GM12873 (cell line): ENCODE measurements at regions not wholly inside any gene's neighbourhood (a gene's known extent, or its start where the extent isn't known, plus 50 kb on each side); places are given as distances from the start of the nearest gene placed in this dataset.

Experiments
- CTCF ChIP-seq: IDR thresholded peaks from 2 replicates; pipeline ENCODE4 v1.5.1; 2012; ENCODE audit warnings: low read depth, mild to moderate bottlenecking, moderate library complexity, low read length, control low read depth; ENCODE audit not compliant: insufficient read depth; ENCODE audit errors: missing control alignments

GRCh38 chr12:58539295-58539694, 381.0 kb downstream of the LRIG3 start:
- TF ChIP-seq CTCF, result no peak

GRCh38 chr12:58540480-58541299, 379.6 kb downstream of the LRIG3 start:
- peak; percentile 68 for TF ChIP-seq CTCF

- no peak for TF ChIP-seq CTCF
Measured at GRCh38 chr12:58541300-58541690, 379.0 kb downstream of the LRIG3 start.

GRCh38 chr12:58544281-58544680, 376.0 kb downstream of the LRIG3 start:
- no peak for TF ChIP-seq CTCF

GRCh38 chr12:58547217-58547616, 373.1 kb downstream of the LRIG3 start:
- no peak for TF ChIP-seq CTCF

GRCh38 chr12:58548801-58549200, 371.5 kb downstream of the LRIG3 start:
- TF ChIP-seq CTCF, result no peak

GRCh38 chr12:58554522-58555157, 365.7 kb downstream of the LRIG3 start:
- no peak for TF ChIP-seq CTCF
